PFSK-1 (cell line): ENCODE measurements at regions not wholly inside any gene's neighbourhood (a gene's known extent, or its start where the extent isn't known, plus 50 kb on each side); places are given as distances from the start of the nearest gene placed in this dataset.

Experiments
- FOXP2 ChIP-seq: optimal IDR thresholded peaks from 2 replicates; pipeline ENCODE3; 2011; ENCODE audit warnings: borderline replicate concordance, control low read depth, inconsistent platforms; ENCODE audit not compliant: insufficient read depth; ENCODE audit errors: extremely low read length, extremely low read depth
- POLR2AphosphoS5 ChIP-seq: IDR thresholded peaks from 2 replicates; pipeline ENCODE4 v1.6.1; 2012; ENCODE audit warnings: low read depth, mild to moderate bottlenecking, control low read depth, low read length, moderate library complexity
- SIN3A ChIP-seq: IDR thresholded peaks from 2 replicates; pipeline ENCODE4 v1.6.1; 2012; ENCODE audit warnings: mild to moderate bottlenecking, low read length, moderate library complexity, borderline replicate concordance; ENCODE audit not compliant: insufficient read depth
- TAF1 ChIP-seq: IDR thresholded peaks from 2 replicates; pipeline ENCODE4 v1.6.1; 2012; ENCODE audit warnings: low read length, control low read depth, borderline replicate concordance; ENCODE audit not compliant: insufficient read depth
- TF ChIP-seq, protein P1 (sequence below), 2 experiments: IDR thresholded peaks; 2 replicates each; pipeline versions ENCODE4 v1.6.1 to v1.8.0; 2011 to 2012; ENCODE audit warnings: low read depth in 2 of 2, low read length in 2 of 2, control low read depth in 1 of 2, inconsistent platforms in 1 of 2, mild to moderate bottlenecking in 1 of 2, moderate library complexity in 1 of 2; ENCODE audit not compliant: insufficient read depth in 1 of 2

GRCh38 chr2:219870041-219870440 is 242.6 kb downstream of the SLC4A3 start:
- TF ChIP-seq TAF1 (no peak), SIN3A (no peak), FOXP2 (no peak), POLR2AphosphoS5 (no peak)
- TF ChIP-seq, protein P1, sequence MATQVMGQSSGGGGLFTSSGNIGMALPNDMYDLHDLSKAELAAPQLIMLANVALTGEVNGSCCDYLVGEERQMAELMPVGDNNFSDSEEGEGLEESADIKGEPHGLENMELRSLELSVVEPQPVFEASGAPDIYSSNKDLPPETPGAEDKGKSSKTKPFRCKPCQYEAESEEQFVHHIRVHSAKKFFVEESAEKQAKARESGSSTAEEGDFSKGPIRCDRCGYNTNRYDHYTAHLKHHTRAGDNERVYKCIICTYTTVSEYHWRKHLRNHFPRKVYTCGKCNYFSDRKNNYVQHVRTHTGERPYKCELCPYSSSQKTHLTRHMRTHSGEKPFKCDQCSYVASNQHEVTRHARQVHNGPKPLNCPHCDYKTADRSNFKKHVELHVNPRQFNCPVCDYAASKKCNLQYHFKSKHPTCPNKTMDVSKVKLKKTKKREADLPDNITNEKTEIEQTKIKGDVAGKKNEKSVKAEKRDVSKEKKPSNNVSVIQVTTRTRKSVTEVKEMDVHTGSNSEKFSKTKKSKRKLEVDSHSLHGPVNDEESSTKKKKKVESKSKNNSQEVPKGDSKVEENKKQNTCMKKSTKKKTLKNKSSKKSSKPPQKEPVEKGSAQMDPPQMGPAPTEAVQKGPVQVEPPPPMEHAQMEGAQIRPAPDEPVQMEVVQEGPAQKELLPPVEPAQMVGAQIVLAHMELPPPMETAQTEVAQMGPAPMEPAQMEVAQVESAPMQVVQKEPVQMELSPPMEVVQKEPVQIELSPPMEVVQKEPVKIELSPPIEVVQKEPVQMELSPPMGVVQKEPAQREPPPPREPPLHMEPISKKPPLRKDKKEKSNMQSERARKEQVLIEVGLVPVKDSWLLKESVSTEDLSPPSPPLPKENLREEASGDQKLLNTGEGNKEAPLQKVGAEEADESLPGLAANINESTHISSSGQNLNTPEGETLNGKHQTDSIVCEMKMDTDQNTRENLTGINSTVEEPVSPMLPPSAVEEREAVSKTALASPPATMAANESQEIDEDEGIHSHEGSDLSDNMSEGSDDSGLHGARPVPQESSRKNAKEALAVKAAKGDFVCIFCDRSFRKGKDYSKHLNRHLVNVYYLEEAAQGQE (IDR thresholded peaks at IDR 0.05; ENCODE audit: insufficient read depth in 1 of 2, low read depth in 2 of 2, low read length in 2 of 2), result no peak

DNA sequence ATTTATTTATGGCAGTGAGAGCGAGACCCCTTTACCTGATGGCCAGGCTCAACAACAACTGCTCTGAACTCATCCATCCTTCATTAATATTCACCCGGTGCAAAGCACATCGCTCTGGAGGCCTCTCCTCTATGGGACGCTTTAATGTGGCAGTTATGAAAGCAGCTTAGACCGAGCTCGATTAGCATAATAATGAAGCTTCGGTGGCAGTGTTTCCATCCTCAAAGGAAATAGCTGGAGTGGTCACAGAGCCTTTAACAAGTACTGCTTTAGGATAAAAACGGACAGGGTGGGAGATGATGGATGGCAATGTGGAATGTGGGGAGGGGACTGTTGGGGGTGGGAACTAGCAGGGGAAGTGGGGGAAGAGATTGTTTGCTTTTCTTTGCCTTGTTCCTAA is 243.9 kb downstream of the SLC4A3 start:
- TF ChIP-seq POLR2AphosphoS5, result no peak
- TF ChIP-seq FOXP2, result no peak
- no peak for TF ChIP-seq TAF1
- no peak for TF ChIP-seq SIN3A
- TF ChIP-seq, protein P1 (IDR thresholded peaks at IDR 0.05; ENCODE audit: insufficient read depth in 1 of 2, low read depth in 2 of 2, low read length in 2 of 2), result no peak

DNA sequence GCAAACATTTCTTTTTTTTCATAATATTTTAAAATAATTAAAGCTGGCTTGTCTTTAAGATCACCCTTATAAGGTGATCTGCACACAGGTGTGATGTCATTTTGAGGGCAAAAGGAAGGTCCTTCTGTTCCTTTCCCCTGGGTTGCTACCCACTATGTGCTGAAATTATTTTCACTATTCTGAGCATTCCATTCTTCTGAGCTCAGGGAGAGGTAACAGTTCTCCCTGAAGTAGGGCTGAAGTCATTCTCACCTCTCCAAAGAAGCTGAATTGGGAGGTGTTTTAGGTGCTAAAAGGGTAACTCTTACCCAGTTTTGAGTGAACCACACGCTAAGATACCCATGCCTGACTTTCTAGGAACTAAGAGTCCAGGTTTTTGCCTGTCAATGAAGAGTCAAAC is 247.6 kb downstream of the SLC4A3 start:
- TF ChIP-seq, protein P1 (IDR thresholded peaks at IDR 0.05; ENCODE audit: insufficient read depth in 1 of 2, low read depth in 2 of 2, low read length in 2 of 2), result no peak

- TF ChIP-seq, protein P1 (IDR thresholded peaks at IDR 0.05; ENCODE audit: insufficient read depth in 1 of 2, low read depth in 2 of 2, low read length in 2 of 2), result no peak
- TF ChIP-seq SIN3A (no peak), TAF1 (no peak), FOXP2 (no peak), POLR2AphosphoS5 (no peak)
Observed at GRCh38 chr2:219876931-219877330, 249.5 kb downstream of the SLC4A3 start.

GRCh38 chr2:219877728-219878127 is 250.3 kb downstream of the SLC4A3 start:
- no peak for TF ChIP-seq SIN3A
- TF ChIP-seq POLR2AphosphoS5, result no peak
- TF ChIP-seq FOXP2, result no peak
- TF ChIP-seq, protein P1 (IDR thresholded peaks at IDR 0.05; ENCODE audit: insufficient read depth in 1 of 2, low read depth in 2 of 2, low read length in 2 of 2), result no peak
- no peak for TF ChIP-seq TAF1
